RWPE1 (cell line): ENCODE measurements at regions not wholly inside any gene's neighbourhood (a gene's known extent, or its start where the extent isn't known, plus 50 kb on each side); places are given as distances from the start of the nearest gene placed in this dataset.
"Not testable (repeated sequence)": the region's sequence is repeated elsewhere in the genome, so short reads cannot be mapped to it uniquely, and the experiment has no call there.

Experiments used
- CTCF ChIA-PET: fragments of 350-600 bp; sonication (Branson Sonifier 250); formaldehyde crosslinking; extraction: SDS; loops from one replicate; lab custom pipeline; 2021; lab: Yijun Ruan, JAX
- POLR2A ChIA-PET: fragments of 400-600 bp; formaldehyde crosslinking; extraction: SDS; loops from one replicate; lab custom pipeline; 2020; ENCODE audit warnings: antibody characterized with exemption; ENCODE audit not compliant: low non-redundant PET; lab: Yijun Ruan, JAX
- DNase-seq: peaks from one replicate; pipeline ENCODE4 v3.0.0; 2012; ENCODE audit warnings: low spot score
- H3K27ac ChIP-seq: fragments of 450-650 bp; 2 replicates; pipeline ENCODE4 v1.5.1; 2017
- TF ChIP-seq, protein P1 (sequence below): fragments of 450-650 bp; conservative IDR thresholded peaks from 2 replicates; pipeline ENCODE4 v1.5.1; 2017; ENCODE audit warnings: low read depth, mild to moderate bottlenecking

DNA sequence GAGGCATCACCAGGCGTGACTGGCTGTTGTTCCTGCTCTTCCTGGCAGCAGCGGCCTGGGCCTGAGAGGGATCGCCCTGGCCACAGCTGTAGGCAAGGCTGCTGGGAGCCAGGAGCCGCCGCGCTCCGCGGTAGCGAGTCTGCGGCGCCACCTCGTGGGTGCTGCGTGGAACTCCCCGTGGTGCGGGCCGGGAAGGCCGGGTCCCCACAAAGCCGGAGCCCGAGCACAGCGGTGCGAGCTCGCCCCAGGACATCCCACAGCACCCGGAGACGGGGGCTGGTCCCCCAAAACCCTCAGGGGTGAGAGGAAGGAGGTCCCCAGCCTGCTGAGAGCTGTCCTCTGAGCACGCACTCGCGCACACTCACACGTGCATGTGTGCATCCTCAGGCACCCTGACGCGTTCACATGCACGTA lies 320.0 kb upstream of the PLGLB1 start:
- DNase-seq, POLR2A ChIA-PET, H3K27ac ChIP-seq, CTCF ChIA-PET: not testable (repeated sequence)
- TF ChIP-seq, protein P1, sequence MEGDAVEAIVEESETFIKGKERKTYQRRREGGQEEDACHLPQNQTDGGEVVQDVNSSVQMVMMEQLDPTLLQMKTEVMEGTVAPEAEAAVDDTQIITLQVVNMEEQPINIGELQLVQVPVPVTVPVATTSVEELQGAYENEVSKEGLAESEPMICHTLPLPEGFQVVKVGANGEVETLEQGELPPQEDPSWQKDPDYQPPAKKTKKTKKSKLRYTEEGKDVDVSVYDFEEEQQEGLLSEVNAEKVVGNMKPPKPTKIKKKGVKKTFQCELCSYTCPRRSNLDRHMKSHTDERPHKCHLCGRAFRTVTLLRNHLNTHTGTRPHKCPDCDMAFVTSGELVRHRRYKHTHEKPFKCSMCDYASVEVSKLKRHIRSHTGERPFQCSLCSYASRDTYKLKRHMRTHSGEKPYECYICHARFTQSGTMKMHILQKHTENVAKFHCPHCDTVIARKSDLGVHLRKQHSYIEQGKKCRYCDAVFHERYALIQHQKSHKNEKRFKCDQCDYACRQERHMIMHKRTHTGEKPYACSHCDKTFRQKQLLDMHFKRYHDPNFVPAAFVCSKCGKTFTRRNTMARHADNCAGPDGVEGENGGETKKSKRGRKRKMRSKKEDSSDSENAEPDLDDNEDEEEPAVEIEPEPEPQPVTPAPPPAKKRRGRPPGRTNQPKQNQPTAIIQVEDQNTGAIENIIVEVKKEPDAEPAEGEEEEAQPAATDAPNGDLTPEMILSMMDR: peak; percentile 73

DNA sequence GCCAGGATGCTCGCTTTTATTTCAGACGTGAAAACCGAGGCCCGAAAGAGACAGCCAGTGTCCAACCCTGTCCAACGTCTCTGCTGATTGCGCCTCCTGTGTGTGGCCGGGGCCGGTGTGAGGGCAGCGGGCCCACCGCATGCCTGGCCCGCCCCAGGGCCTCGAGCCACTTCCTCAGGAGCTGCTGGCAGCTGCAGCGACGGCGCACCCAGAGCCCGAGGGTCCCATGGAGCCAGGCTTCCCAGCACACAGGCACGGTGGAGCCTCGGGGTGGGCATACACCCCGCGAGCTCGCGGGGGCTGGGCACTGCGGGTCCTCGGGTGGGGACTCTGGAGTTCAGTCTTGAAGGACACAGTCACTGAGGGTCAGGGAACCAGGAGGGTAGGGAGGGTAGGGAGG lies 320.5 kb upstream of the PLGLB1 start:
- H3K27ac ChIP-seq, CTCF ChIA-PET, POLR2A ChIA-PET, DNase-seq: not testable (repeated sequence)

DNA sequence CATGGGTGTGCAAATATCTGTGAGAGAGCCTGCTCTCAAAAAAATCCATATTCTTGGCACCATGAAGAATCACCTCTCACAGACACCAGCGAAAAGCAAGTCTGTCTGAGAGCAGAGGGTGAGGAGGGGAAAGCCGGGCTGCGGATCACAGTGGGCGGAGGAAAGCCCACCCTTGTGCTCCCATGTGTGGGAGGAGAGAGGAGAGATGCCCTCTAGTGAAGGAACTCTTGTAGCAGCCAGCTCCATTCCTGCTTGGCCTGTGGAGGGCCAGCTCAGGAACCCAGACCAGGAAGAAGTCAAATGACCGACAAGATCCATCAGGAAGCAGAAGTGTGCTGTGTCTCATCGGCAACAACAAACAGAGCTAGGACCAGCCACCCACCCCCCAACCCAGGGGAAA lies 321.7 kb upstream of the PLGLB1 start:
- CTCF ChIA-PET, POLR2A ChIA-PET, DNase-seq, H3K27ac ChIP-seq: not testable (repeated sequence)

DNA sequence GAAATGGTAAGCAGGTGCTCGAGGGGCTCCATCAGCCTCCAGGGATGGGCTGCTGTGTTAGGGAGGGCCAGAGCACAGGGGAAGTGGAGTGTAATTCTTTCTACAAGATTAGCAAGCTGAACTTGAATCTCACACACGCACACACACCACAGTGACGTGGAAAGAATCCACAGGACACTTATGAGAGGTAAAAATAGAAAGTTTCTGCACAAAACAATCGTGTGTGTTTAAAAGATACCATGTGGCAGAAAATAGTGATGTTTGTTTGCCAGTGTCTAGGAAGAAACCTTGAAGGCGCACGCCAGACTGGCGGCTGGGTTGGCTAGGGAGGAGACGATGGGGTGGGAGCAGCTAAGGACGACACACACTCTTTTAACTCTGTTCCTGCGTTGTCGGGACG lies 323.6 kb upstream of the PLGLB1 start:
- DNase-seq, POLR2A ChIA-PET, H3K27ac ChIP-seq, CTCF ChIA-PET: not testable (repeated sequence)

DNA sequence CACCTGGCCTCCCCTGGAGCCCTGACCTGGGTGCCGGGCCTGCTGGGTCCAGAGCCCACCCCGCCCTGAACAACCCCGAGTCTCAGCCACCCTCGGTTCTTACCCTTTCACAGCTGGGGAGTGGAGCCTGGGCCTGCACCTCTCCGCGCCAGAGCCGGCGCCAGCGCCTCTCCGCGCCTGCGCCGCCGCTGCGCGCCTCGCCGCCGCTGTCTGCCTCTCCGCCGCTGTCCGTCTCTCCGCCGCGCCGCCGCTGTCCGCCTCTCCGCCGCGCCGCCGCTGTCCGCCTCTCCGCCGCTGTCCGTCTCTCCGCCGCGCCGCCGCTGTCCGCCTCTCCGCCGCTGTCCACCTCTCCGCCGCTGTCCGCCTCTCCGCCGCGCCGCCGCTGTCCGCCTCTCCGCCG lies 326.9 kb upstream of the PLGLB1 start:
- CTCF ChIA-PET, DNase-seq, POLR2A ChIA-PET, H3K27ac ChIP-seq: not testable (repeated sequence)

DNA sequence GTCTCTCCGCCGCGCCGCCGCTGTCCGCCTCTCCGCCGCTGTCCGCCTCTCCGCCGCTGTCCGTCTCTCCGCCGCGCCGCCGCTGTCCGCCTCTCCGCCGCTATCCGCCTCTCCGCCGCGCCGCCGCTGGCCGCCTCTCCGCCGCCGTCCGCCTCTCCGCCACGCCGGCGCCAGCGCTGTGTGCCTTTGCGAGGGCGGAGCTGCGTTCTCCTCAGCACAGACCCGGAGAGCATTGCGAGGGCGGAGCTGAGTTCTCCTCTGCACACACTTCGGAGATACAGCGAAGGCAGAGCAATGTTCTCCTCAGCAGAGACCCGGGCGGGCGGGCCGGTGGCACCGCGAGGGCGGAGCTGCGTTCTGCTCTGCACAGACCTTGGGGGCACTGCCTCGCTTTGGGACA lies 327.4 kb upstream of the PLGLB1 start:
- POLR2A ChIA-PET, H3K27ac ChIP-seq, DNase-seq, CTCF ChIA-PET: not testable (repeated sequence)

DNA sequence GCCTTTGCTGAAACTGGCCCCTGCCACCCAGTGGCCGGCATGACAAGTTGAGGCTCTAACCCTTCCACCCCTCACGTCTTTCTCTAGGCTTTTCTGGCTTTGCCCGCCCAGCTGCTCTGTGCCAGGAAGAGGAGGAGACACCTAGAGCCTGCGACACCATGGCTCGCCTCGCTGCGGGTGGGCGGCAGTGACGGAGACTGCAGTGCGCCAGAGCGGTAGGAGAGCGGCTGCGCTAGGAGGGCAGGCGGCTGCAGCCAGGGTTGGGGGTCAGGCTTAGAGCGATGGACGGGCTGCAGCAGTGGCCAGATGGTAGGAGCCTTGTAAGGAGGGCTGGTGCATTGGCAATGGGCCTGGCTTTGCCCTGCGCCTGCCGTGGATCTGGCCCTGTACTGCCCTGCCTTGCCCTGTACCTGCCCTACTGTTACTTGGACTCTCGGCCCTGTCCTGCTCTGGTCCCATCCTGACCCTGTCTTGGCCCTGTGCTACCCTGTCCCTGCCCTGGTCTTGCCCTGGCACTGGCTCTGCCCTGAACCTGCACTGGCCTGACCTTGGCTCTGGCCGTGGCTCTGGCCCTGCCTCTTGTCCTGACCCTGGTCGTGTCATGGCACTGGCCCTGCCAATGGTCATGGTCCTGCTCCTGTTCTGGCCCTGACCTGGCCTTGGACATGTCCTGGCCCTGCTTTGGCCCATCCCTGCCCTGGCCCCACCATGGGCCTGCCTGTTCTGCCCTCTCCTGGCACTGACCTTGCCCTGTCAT lies 330.7 kb upstream of the PLGLB1 start:
- DNase-seq, H3K27ac ChIP-seq, CTCF ChIA-PET, POLR2A ChIA-PET: not testable (repeated sequence)

DNA sequence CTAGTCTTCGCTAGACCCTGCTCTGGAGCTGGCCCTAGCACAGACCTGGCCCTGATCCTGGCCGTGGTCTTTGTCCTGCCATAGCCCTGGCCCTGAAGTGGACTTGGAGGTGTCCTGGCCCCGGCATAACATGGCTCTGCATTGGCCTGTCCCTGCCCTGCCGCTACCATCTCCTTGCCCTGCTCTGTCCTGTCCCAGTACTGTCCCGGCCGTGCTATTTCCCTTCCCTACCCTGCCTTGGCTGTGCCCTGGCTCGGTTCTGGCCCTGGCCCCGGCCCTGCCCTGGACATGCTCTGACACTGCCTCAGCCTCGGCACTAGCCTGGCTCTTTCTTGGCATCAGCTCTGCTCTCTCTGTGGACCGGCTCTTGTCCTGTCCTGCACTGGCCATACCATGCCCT lies 331.8 kb upstream of the PLGLB1 start:
- POLR2A ChIA-PET, H3K27ac ChIP-seq, CTCF ChIA-PET: not testable (repeated sequence)

DNA sequence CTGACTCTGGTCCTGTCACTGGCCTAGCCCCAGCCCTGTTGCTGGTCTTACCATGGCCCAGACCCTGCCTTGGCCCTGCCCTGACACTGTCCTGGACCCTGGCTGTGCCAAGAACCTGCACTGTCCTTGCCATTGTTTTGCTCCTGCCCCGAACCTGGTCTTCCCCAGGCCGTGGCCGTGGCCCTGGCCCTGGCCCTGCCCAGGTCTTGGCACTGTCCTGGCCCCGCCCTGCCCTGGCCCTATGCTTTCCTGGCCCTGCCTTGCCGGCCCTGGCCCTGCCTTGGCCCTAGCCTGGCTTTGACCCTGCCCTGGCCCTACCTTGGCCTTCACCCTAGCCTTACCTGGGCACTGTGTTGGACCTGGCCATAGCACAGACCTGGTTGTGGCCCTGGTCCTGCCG lies 332.5 kb upstream of the PLGLB1 start:
- POLR2A ChIA-PET, DNase-seq, H3K27ac ChIP-seq, CTCF ChIA-PET: not testable (repeated sequence)

More for the DNA sequence above, 331.8 kb upstream of the PLGLB1 start:
- not testable (repeated sequence) for DNase-seq

DNA sequence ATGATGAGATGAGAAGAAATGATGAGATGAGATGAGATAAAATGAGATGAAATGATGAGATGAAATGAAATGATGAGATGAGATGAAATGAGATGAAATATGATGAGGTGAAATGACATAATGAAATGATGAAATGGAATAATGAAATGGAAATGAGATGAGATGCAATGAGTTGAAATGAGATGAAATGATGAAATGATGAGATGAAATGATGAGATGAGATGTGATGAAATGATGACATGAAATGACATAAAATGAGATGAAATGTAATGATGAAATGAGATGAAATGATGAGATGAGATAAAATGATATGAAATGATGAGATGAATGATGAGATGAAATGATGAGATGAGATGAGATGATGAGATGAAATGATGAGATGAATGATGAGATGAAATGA lies 338.6 kb upstream of the PLGLB1 start:
- CTCF ChIA-PET, DNase-seq, H3K27ac ChIP-seq, POLR2A ChIA-PET: not testable (repeated sequence)

DNA sequence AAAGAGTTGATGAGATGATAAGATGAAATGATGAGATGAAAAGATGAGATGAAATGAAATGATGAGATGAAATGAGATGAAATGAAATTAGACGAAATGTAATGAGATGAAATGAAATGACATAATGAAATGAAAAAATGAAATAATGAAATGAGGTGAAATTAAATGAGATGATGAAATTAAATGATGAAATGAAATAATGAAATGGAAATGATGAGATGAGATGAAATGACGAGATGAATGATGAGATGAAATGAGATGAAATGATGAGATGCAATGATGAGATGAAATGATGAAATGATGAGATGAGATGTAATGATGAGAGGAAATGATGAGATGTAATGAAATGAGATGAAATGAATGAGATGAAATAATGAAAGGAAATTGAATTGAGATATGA lies 339.3 kb upstream of the PLGLB1 start:
- POLR2A ChIA-PET, CTCF ChIA-PET, H3K27ac ChIP-seq, DNase-seq: not testable (repeated sequence)

DNA sequence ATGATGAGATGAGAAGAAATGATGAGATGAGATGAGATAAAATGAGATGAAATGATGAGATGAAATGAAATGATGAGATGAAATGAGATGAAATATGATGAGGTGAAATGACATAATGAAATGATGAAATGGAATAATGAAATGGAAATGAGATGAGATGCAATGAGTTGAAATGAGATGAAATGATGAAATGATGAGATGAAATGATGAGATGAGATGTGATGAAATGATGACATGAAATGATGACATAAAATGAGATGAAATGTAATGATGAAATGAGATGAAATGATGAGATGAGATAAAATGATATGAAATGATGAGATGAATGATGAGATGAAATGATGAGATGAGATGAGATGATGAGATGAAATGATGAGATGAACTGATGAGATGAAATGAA lies 340.2 kb upstream of the PLGLB1 start:
- DNase-seq, H3K27ac ChIP-seq, CTCF ChIA-PET, POLR2A ChIA-PET: not testable (repeated sequence)

DNA sequence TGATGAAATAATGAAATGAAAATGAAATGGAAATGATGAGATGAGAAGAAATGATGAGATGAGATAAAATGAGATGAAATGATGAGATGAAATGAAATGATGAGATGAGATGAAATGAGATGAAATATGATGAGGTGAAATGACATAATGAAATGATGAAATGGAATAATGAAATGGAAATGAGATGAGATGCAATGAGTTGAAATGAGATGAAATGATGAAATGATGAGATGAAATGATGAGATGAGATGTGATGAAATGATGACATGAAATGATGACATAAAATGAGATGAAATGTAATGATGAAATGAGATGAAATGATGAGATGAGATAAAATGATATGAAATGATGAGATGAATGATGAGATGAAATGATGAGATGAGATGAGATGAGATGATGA lies 342.7 kb upstream of the PLGLB1 start:
- CTCF ChIA-PET, POLR2A ChIA-PET, DNase-seq, H3K27ac ChIP-seq: not testable (repeated sequence)

DNA sequence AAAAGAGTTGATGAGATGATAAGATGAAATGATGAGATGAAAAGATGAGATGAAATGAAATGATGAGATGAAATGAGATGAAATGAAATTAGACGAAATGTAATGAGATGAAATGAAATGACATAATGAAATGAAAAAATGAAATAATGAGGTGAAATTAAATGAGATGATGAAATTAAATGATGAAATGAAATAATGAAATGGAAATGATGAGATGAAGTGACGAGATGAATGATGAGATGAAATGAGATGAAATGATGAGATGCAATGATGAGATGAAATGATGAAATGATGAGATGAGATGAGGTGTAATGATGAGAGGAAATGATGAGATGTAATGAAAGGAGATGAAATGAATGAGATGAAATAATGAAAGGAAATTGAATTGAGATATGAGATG lies 343.4 kb upstream of the PLGLB1 start:
- CTCF ChIA-PET, H3K27ac ChIP-seq, DNase-seq, POLR2A ChIA-PET: not testable (repeated sequence)

DNA sequence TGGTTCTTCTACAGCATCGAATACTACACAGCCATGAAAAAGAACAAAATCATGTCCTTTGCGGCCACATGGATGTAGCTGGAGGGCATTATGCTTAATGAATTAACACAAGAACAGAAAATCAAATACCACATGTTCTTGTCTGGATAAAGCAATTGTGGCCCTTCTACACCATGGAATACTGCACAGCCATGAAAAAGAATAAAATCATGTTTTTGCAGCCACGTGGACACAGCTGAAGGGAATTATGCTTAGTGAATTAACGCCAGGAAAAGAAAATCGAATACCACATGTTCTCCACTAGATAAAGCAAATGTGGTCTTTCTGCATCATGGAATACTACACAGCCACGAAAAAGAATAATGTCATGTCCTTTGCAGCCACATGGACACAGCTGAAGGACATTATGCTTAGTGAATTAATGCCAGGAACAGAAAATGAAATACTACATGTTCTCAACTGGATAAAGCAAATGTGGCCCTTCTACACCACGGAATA lies 361.8 kb upstream of the PLGLB2 start:
- POLR2A ChIA-PET, CTCF ChIA-PET, H3K27ac ChIP-seq, DNase-seq: not testable (repeated sequence)

DNA sequence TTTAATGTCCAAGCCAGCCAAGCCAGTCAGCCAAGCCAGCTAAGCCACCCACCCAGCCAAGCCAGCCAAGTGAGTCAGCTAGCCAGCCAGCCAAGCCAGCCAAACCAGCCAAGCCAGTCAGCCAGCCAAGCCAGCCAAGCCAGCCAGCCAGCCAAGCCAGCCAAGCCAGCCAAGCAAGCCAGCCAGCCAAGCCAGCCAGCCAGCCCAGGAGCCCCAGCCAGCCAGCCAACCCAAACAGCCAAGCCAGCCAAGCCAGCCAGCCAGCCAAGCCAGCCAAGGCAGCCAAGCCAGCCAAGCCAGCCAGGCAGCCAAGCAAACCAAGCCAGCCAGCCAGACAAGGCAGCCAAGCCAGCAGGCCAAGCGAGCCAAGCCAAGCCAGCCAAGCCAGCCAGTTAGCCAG lies 352.1 kb upstream of the PLGLB2 start:
- H3K27ac ChIP-seq: peak overlapping the region; percentile 63
- CTCF ChIA-PET, DNase-seq, POLR2A ChIA-PET: not testable (repeated sequence)
